Effector CD4-positive, alpha-beta T cell (primary cell): ENCODE measurements at regions not wholly inside any gene's neighbourhood (a gene's known extent, or its start where the extent isn't known, plus 50 kb on each side); places are given as distances from the start of the nearest gene placed in this dataset.
"Not testable (repeated sequence)": the region's sequence is repeated elsewhere in the genome, so short reads cannot be mapped to it uniquely, and the experiment has no call there.

Source experiments
- DNase-seq: peaks from one replicate; pipeline ENCODE4 v3.0.0-alpha.2; 2020

DNA sequence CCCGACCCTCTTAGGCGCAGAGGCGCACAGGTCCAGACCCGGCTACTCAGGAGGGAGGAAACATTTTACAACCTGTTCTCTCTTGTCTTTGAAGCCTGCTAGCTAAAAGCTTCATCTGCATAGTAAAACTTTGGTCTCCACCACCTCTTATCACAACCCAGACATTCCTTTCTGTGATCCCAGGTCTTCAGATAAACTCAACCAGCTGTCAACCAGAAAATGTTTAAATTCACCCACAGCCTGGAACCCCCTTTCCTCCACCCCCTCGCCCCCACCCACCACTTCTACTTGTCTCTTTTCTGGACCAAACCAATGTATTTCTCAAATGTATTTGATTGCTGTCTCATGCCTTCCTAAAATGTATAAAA, 169.1 kb upstream of the PRKX start:
- not testable (repeated sequence) for DNase-seq

DNA sequence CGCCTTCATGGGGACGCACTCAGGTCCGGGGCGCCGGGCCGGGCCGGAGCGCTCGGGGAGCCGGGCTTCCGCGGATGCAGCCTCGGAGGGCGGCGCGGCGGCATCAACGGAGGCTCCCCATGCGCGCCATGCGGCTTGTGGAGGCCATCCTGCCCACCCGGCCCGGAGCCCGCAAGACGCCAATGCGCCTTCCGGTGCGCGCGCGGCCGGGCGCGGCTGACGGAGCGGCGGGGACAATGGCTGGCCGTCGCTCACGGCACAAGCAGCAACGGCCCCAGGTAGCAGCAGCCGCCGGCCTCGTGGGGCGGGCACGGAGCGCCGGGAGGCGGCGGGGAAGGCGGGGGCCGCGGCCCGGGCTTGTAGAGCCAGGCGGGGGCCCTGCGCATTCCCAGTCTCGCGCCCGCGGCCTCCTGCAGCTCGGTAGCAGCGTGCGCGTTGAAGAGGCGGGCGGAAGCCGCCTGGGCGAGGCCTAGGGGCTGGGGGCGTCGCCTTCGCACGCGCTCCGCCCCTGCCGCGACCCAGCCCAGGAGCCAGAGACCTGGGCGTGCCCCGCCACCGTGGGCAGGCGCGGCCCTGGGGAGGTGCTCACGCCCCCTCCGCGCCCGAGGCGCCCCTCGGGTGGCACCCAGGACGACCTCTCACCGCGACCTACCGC, 168.6 kb upstream of the PRKX start:
- DNase-seq: not testable (repeated sequence)

DNA sequence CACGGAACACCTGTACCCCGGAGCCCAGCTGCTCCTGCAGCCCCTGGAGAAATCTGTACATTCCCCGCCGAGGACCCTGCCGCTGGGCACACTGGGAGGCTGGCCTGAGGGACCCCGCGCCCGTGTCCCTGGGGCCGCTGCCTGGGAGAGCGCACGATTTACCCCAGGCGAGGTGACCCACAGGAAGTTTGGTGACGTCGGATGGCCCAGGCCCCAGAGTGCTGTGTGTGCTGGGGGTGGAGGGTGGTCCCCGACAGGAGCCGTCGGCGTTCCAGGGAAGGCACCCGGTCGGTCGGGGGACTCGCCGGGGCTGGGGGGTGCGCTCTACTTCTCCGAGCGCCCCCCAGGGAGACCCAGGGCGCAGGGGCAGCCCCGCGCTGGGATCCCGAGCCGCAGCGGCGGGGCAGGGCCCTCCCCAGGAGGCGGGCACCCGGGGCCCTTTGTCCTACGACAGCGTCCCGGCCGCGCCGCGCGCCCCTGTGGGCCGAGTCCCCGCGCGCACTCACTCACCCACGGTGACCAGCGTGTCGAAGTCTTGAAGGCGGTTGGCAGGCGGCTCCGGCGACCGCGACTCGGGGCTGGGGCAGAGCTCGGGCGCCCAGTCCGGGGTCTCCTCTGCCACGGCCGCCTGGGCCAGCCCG, 167.9 kb upstream of the PRKX start:
- not testable (repeated sequence) for DNase-seq

DNA sequence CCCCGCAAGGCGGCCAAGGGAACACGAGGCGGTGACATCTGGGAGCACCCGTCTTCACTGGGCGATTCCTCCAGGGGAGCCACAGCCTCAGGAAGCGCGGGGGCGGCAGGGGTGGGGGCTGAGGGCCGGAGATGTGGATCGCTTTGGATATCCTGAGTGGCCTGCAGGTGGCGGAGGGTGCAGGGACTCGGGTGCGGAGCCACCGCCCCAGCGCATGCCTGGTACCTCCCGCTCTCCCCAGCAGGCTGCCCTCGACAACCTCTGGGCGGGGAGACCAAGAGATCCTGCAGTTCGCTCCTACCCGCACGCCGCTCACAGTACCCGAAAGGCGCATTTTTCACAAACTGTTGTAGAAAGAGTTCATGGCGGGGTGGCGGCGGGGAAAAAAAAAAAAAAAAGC, 162.9 kb upstream of the PRKX start:
- not testable (repeated sequence) for DNase-seq

DNA sequence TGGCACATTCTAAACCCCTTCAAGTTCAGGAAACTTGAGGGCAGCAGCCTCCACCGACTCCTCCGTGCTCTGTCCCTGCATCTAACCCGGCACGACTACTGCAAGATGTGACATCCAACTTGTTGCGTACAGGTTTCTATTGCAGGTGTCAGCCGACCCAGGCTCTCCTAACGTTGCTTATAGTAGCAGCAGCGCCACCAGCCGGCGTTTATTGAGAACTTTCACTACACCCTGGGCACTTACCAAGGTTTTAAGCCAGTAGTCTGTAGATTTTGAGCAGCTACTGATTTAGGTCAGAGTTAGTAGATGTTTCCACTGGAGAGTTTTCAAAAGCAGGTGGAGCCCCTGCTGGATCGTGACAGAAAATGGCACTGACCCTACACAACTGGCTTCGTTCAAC, 162.2 kb upstream of the PRKX start:
- DNase-seq: not testable (repeated sequence)

DNA sequence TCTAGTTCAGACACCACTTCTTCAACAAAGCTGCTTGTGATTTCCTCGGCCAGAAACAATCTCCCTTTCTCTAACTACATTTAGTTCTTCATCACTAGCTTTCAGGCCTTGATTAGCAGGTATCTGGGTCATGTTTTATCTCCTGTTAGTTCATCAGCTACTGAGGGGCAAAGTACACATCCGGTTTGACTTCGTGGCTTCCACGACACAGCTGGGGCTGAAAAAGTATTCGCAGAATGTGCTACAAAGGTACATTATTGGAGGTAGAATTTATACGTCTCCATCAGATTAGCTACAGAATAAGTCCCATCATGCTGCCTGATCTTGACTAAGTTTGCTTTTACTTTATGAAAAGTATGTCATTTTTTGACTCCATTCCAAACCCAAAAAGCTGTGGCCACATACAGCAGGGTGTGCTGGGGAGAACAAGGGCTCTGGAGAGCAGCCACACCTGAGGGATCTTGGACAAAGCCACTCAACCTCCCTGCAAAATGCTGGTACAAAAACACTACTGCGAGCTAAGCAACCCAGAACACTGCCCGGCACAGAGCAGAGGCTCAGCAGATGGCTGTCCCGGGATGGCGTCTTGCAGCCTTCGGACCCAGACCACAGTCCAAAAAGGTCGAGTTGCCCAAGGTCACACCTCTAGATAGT, 158.9 kb upstream of the PRKX start:
- not testable (repeated sequence) for DNase-seq

DNA sequence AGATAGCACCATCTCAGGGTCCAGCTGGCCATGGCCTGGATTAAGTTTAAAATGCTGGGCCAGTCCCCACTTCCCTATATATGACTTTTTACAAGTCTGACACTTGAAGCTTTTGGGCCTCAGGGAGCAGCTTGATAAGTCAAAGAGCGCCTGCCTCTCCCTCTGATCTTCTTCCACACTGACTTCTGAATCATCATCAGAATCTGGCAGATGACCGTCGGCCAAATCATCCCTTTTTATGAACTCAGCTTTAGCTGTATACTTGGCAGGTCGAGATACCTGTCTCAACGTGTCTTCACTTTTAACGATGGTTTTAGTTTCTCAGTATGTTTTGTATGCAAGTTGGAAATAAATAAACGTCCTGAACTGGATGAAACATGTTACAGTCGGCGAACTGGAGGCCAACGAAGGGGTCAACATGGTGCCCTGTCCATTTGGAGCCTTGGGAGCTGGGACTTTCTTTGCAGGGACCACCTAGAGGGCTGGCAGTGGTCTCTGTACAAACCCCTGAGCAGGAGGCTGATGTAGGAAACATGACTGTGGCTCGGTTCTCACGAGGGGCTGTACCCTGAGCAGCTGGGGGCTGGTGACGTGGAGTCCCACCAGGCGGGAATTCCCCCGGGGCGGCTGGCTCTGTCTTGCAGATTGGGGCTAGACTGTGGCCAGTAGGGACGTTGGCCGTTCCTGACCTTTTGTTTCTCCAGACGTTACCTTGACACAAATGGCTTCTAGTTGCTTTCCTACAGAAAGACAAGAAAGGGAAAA, 153.8 kb upstream of the PRKX start:
- not testable (repeated sequence) for DNase-seq

DNA sequence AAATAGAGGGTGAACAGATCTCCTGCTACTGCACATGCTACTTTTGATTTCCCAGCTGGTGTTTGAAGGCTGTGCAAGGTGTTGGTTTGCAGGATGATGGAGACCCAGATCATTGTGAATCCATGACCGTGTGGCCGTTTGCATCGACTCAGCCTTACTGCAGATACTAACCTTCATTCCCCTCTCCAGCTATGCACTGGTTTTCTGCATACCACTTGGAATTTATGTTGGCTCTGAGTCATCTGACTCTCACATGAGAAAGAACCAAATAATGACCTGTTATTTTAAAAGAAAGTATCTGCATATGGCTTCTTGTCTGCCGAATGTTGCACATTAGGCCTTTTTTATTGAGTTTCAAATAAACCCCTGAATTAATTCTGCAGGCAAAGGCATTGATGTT, 144.9 kb upstream of the PRKX start:
- not testable (repeated sequence) for DNase-seq

DNA sequence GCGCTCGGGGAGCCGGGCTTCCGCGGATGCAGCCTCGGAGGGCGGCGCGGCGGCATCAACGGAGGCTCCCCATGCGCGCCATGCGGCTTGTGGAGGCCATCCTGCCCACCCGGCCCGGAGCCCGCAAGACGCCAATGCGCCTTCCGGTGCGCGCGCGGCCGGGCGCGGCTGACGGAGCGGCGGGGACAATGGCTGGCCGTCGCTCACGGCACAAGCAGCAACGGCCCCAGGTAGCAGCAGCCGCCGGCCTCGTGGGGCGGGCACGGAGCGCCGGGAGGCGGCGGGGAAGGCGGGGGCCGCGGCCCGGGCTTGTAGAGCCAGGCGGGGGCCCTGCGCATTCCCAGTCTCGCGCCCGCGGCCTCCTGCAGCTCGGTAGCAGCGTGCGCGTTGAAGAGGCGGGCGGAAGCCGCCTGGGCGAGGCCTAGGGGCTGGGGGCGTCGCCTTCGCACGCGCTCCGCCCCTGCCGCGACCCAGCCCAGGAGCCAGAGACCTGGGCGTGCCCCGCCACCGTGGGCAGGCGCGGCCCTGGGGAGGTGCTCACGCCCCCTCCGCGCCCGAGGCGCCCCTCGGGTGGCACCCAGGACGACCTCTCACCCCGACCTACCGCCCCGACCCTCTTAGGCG, 130.2 kb upstream of the PRKX start:
- not testable (repeated sequence) for DNase-seq

DNA sequence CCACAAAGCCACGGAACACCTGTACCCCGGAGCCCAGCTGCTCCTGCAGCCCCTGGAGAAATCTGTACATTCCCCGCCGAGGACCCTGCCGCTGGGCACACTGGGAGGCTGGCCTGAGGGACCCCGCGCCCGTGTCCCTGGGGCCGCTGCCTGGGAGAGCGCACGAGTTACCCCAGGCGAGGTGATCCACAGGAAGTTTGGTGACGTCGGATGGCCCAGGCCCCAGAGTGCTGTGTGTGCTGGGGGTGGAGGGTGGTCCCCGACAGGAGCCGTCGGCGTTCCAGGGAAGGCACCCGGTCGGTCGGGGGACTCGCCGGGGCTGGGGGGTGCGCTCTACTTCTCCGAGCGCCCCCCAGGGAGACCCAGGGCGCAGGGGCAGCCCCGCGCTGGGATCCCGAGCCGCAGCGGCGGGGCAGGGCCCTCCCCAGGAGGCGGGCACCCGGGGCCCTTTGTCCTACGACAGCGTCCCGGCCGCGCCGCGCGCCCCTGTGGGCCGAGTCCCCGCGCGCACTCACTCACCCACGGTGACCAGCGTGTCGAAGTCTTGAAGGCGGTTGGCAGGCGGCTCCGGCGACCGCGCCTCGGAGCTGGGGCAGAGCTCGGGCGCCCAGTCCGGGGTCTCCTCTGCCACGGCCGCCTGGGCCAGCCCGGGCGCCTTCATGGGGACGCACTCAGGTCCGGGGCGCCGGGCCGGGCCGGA, 129.5 kb upstream of the PRKX start:
- DNase-seq: not testable (repeated sequence)

DNA sequence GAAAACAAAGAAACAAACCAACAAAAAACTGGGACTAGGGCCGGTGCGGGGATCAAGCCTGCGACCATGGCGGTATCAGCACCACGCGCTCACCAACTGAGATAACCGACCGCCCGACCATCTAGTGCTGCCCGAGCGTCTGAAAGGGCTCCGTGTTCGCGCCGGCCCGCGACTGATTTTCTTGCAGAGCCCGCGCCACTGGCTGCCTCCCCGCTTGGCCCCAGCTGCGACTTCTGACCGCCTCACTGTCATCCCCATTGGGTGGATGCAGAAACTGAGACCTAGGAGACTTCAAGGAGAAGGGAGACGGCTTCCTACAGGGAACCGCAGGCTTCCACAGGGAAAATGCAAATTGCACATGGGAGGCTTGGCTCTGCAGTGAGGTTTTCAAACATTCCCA, 125.3 kb upstream of the PRKX start:
- not testable (repeated sequence) for DNase-seq

DNA sequence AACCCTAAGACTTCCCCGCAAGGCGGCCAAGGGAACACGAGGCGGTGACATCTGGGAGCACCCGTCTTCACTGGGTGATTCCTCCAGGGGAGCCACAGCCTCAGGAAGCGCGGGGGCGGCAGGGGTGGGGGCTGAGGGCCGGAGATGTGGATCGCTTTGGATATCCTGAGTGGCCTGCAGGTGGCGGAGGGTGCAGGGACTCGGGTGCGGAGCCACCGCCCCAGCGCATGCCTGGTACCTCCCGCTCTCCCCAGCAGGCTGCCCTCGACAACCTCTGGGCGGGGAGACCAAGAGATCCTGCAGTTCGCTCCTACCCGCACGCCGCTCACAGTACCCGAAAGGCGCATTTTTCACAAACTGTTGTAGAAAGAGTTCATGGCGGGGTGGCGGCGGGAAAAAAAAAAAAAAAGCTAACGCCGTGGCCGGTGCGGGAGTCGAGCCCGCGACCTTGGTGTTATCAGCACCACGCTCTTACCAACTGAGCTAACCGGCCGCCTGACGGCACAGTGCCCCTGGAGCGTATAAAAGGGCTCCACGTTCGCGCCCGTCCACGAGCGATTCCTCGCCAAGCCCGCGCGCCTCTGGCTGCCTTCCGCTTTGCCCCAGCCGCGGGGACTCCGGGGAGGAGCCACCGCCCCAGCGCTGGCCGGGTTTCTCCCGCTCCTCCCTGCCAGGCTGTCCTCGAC, 124.7 kb upstream of the PRKX start:
- DNase-seq: not testable (repeated sequence)

DNA sequence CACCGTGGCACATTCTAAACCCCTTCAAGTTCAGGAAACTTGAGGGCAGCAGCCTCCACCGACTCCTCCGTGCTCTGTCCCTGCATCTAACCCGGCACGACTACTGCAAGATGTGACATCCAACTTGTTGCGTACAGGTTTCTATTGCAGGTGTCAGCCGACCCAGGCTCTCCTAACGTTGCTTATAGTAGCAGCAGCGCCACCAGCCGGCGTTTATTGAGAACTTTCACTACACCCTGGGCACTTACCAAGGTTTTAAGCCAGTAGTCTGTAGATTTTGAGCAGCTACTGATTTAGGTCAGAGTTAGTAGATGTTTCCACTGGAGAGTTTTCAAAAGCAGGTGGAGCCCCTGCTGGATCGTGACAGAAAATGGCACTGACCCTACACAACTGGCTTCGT, 123.8 kb upstream of the PRKX start:
- not testable (repeated sequence) for DNase-seq

DNA sequence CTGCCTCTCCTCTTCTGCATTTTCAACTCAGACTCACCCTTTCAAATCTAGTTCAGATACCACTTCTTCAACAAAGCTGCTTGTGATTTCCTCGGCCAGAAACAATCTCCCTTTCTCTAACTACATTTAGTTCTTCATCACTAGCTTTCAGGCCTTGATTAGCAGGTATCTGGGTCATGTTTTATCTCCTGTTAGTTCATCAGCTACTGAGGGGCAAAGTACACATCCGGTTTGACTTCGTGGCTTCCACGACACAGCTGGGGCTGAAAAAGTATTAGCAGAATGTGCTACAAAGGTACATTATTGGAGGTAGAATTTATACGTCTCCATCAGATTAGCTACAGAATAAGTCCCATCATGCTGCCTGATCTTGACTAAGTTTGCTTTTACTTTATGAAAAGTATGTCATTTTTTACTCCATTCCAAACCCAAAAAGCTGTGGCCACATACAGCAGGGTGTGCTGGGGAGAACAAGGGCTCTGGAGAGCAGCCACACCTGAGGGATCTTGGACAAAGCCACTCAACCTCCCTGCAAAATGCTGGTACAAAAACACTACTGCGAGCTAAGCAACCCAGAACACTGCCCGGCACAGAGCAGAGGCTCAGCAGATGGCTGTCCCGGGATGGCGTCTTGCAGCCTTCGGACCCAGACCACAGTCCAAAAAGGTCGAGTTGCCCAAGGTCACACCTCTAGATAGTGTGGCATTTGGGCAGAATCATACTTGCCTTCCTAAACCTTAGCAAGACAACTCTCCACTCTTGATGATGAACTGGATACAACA, 120.5 kb upstream of the PRKX start:
- not testable (repeated sequence) for DNase-seq

DNA sequence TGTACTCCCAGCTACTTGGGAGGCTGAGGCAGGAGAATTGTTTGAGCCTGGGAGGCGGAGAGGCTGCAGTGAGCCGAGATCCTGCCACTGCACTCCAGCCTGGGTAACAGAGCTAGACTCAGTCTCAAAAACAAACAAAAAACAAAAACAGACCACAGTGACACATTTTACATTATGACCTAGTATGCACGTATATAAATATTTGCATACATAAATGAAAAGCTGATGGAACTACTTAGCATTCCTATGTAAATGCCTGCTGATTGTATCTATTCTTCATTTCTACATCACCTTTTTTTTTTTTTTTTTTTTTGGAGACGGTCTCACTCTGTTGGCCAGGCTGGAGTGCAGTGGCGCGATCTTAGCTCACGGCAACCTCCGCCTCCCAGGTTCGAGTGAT, 116.6 kb upstream of the PRKX start:
- not testable (repeated sequence) for DNase-seq

DNA sequence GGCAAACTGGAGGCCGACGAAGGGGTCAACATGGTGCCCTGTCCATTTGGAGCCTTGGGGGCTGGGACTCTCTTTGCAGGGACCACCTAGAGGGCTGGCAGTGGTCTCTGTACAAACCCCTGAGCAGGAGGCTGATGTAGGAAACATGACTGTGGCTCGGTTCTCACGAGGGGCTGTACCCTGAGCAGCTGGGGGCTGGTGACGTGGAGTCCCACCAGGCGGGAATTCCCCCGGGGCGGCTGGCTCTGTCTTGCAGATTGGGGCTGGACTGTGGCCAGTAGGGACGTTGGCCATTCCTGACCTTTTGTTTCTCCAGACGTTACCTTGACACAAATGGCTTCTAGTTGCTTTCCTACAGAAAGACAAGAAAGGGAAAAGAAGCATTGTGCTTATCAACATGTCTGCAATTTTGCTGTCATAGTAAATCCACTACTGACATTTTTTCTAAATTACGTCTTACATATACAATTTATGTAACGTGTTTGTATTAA, 115.6 kb upstream of the PRKX start:
- not testable (repeated sequence) for DNase-seq

DNA sequence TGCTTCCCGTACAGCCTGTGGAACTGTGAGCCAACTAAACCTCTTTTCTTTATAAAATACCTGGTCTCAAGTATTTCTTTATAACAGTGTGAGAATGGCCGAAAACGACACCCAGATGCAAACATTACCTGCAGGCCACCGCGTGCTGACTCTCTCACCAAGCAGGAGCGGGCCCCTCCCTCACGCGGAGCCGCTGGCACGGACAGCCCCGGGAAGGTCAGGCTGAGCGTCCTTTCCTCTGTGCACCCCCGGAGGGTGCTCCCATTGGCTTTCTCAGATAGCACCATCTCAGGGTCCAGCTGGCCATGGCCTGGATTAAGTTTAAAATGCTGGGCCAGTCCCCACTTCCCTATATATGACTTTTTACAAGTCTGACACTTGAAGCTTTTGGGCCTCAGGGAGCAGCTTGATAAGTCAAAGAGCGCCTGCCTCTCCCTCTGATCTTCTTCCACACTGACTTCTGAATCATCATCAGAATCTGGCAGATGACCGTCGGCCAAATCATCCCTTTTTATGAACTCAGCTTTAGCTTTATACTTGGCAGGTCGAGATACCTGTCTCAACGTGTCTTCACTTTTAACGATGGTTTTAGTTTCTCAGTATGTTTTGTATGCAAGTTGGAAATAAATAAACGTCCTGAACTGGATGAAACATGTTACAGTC, 115.1 kb upstream of the PRKX start:
- not testable (repeated sequence) for DNase-seq

DNA sequence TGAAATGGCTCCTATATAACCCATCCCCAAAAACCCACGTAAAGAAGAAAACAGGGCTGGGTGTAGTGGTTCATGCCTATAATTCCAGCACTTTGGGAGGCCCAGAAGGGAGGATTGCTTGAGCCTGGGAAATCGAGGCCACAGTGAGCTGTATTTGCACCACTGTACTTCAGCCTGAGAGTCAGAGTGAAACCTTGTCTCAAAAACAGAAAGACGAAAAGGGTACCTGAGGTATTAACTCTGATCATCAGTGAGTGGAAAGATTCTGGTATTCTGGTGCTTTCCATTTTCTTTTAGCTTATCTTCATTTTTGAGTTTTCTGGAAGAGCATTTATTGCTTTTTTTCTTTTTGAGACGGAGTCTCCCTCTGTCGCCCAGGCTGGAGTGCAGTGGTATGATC, 110.6 kb upstream of the PRKX start:
- DNase-seq: not testable (repeated sequence)

DNA sequence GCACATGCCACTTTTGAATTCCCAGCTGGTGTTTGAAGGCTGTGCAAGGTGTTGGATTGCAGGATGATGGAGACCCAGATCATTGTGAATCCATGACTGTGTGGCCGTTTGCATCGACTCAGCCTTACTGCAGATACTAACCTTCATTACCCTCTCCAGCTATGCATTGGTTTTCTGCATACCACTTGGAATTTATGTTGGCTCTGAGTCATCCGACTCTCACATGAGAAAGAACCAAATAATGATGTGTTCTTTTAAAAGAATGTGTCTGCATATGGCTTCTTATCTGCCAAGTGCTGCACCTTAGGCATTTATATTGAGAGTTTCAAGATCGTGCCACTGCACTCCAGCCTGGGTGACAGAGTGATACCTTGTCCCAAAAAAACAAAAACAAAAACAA, 106.7 kb upstream of the PRKX start:
- DNase-seq: no peak

DNA sequence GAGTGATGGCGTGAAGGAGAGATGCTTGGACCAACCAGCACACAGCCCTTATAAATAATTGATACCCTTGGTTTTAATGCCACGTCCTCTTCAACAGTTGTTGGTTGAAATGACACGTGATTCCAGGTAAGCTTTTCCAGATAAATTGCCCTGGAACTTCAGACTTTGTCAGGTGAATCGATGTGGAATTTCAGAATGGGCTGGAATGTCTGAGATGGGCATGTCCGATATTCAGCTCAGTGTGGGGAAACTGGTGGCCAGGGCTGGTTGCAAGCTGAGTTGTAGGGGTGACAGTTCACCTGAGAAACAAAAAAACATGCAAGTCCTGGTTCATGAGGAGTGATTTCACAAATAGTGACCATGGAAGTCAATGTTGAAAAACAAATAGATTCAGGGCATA, 104.0 kb upstream of the PRKX start:
- not testable (repeated sequence) for DNase-seq
